ENCODE measurements at regions not wholly inside any gene's neighbourhood (a gene's known extent, or its start where the extent isn't known, plus 50 kb on each side); places are given as distances from the start of the nearest gene placed in this dataset.

- no peak overlapping the region for H3K27ac ChIP-seq (ENCODE audit: low read length)
- WGBS (ENCODE audit: insufficient coverage, insufficient read length), result no CpG with 5 or more reads among the region's 5 CpGs
- no peak for DNase-seq (ENCODE audit: low read depth, low spot score)
- H3K36me3 ChIP-seq (ENCODE audit: control insufficient read depth, insufficient read depth, low read length), result no peaks in the 10 kb centered on the region
- H3K27me3 ChIP-seq (ENCODE audit: control insufficient read depth, insufficient read depth, low read length), result no peaks in the 10 kb centered on the region
- peaks cover under 1% of the 10 kb centered on the region; the same call in 1 of the 2 replicates for H3K4me1 ChIP-seq (ENCODE audit: control insufficient read depth, insufficient read depth, low read length)
- no peaks in the 10 kb centered on the region for H3K9me3 ChIP-seq (ENCODE audit: control insufficient read depth, insufficient read depth, low read length)
- no peak overlapping the region for H3K4me3 ChIP-seq (ENCODE audit: low read length)
These were observed 439.1 kb upstream of the NOX3 start for GRCh38 chr6:155894758-155895157.

DNA sequence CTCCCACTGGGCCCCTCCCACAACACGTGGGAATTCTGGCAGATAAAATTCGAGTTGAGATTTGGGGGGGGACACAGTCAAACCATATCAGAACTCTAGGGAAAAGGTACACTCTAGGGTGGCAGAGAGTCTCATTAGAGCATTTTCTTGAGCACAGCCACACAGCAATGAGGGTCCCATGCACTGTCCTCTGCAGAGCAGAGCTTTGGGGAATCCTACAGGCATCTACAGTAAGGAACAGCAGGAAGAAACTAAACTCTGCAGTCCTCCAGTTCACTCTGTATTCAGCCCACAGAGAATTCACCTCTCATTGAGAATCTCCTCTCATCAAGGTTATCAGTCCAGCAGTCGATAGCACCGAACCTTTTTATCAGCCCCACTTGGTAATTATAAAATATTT, 438.6 kb upstream of the NOX3 start:
- Histone ChIP-seq H3K4me1 (ENCODE audit: control insufficient read depth, insufficient read depth, low read length) (peaks cover 2% of the 10 kb centered on the region; the same call in 1 of the 2 replicates), H3K27ac (ENCODE audit: low read length) (no peak overlapping the region), H3K9me3 (ENCODE audit: control insufficient read depth, insufficient read depth, low read length) (no peaks in the 10 kb centered on the region), H3K4me3 (ENCODE audit: low read length) (no peak overlapping the region), H3K27me3 (ENCODE audit: control insufficient read depth, insufficient read depth, low read length) (no peaks in the 10 kb centered on the region), H3K36me3 (ENCODE audit: control insufficient read depth, insufficient read depth, low read length) (no peaks in the 10 kb centered on the region)
- DNase-seq (ENCODE audit: low read depth, low spot score), result no peak
- no CpG with 5 or more reads among the region's 4 CpGs for WGBS (ENCODE audit: insufficient coverage, insufficient read length)

DNA sequence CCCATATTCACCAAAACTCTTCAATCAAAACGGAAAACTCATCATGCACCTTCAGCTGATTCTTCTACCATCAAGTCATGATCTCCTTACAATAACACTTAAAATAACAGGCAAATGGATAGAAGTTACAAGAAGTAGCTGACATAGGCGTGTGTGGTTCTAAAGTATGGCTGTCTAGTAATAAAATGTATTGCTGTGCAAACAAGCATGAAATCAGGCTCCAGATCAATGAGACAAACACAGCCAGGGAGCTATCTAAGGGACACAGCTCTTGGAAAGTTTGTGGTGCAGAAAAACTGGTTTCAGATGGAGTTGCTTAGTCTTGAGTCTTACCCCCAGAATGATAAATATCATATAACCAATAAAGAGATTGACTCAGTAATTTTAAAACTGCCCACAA, 434.8 kb upstream of the NOX3 start:
- Histone ChIP-seq H3K4me1 (ENCODE audit: control insufficient read depth, insufficient read depth, low read length) (peaks cover 2% of the 10 kb centered on the region; the same call in 1 of the 2 replicates), H3K36me3 (ENCODE audit: control insufficient read depth, insufficient read depth, low read length) (no peaks in the 10 kb centered on the region), H3K4me3 (ENCODE audit: low read length) (no peak overlapping the region), H3K9me3 (ENCODE audit: control insufficient read depth, insufficient read depth, low read length) (no peaks in the 10 kb centered on the region), H3K27me3 (ENCODE audit: control insufficient read depth, insufficient read depth, low read length) (no peaks in the 10 kb centered on the region), H3K27ac (ENCODE audit: low read length) (no peak overlapping the region)
- no peak for DNase-seq (ENCODE audit: low read depth, low spot score)
- no CpG with 5 or more reads among the region's 2 CpGs for WGBS (ENCODE audit: insufficient coverage, insufficient read length)

DNA sequence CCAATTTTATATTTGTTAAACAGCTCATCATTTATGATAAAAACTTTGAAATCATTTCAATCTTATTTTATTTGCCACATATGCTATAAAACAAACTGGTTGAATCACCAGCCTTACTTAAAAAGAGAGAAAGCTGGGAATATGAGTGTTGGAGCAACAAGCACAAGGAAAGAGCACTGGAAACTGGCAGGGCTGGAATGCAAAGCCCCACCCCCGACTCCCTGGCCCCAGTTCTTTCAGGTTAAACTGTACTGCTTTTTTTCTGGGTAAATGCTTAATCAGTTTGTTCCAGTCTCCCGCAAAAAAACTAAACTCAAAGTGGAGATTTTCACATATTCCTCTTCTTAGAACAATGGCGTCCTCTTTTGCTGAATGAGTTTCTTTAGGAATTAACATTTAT, 433.8 kb upstream of the NOX3 start:
- no peak overlapping the region for H3K27ac ChIP-seq (ENCODE audit: low read length)
- no CpG with 5 or more reads among the region's 3 CpGs for WGBS (ENCODE audit: insufficient coverage, insufficient read length)
- peaks cover 2% of the 10 kb centered on the region; the same call in 1 of the 2 replicates for H3K4me1 ChIP-seq (ENCODE audit: control insufficient read depth, insufficient read depth, low read length)
- H3K4me3 ChIP-seq (ENCODE audit: low read length), result no peak overlapping the region
- no peak for DNase-seq (ENCODE audit: low read depth, low spot score)
- H3K36me3 ChIP-seq (ENCODE audit: control insufficient read depth, insufficient read depth, low read length), result no peaks in the 10 kb centered on the region
- H3K9me3 ChIP-seq (ENCODE audit: control insufficient read depth, insufficient read depth, low read length), result no peaks in the 10 kb centered on the region
- no peaks in the 10 kb centered on the region for H3K27me3 ChIP-seq (ENCODE audit: control insufficient read depth, insufficient read depth, low read length)

DNA sequence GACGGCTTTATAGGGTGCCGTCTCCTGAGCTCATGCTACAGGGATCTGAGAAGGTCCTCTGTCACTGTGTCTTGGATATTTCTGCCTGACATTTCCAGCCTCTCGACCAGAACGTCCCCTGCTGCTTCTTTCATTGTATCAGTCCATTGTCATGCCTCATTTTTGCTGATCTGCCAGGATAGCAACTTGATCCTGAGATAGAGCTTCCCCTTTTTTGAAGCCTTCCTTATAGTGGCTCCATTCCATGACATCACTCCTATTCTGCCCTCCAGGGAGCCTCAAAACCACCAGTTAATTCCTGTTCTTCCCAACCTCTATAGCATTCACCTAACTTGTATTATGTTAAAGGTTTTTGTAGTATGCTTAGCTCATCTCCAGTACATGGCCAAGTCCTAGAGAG, 431.8 kb upstream of the NOX3 start:
- Histone ChIP-seq H3K4me3 (ENCODE audit: low read length) (no peak overlapping the region), H3K27ac (ENCODE audit: low read length) (no peak overlapping the region), H3K4me1 (ENCODE audit: control insufficient read depth, insufficient read depth, low read length) (peaks cover 2% of the 10 kb centered on the region; the same call in 1 of the 2 replicates), H3K27me3 (ENCODE audit: control insufficient read depth, insufficient read depth, low read length) (no peaks in the 10 kb centered on the region), H3K9me3 (ENCODE audit: control insufficient read depth, insufficient read depth, low read length) (no peaks in the 10 kb centered on the region), H3K36me3 (ENCODE audit: control insufficient read depth, insufficient read depth, low read length) (no peaks in the 10 kb centered on the region)
- WGBS (ENCODE audit: insufficient coverage, insufficient read length), result no CpG with 5 or more reads among the region's 4 CpGs
- DNase-seq (ENCODE audit: low read depth, low spot score), result no peak

DNA sequence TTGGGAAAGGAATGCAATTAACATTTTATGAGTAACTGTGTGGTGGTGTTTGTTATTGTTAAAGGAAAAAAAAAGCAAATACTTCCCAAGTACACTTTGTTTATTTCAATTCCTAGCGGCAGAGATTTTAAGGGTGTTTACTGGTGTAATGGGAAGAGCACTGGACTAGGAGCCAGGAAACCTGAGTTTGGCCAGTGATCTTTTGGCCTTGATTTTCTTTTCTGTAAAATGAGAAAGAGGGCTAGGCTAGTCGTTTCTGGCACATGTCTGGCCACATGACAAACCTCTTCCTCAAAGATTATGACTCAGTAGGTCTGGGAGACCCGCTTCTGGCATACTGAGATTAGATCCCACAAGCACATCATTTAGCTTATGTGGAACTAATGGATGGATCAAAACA, 428.1 kb upstream of the NOX3 start:
- no peak for DNase-seq (ENCODE audit: low read depth, low spot score)
- Histone ChIP-seq H3K9me3 (ENCODE audit: control insufficient read depth, insufficient read depth, low read length) (no peaks in the 10 kb centered on the region), H3K4me1 (ENCODE audit: control insufficient read depth, insufficient read depth, low read length) (no peaks in the 10 kb centered on the region), H3K27ac (ENCODE audit: low read length) (no peak overlapping the region), H3K36me3 (ENCODE audit: control insufficient read depth, insufficient read depth, low read length) (no peaks in the 10 kb centered on the region), H3K27me3 (ENCODE audit: control insufficient read depth, insufficient read depth, low read length) (no peaks in the 10 kb centered on the region), H3K4me3 (ENCODE audit: low read length) (no peak overlapping the region)
- no CpG with 5 or more reads among the region's 3 CpGs for WGBS (ENCODE audit: insufficient coverage, insufficient read length)

DNA sequence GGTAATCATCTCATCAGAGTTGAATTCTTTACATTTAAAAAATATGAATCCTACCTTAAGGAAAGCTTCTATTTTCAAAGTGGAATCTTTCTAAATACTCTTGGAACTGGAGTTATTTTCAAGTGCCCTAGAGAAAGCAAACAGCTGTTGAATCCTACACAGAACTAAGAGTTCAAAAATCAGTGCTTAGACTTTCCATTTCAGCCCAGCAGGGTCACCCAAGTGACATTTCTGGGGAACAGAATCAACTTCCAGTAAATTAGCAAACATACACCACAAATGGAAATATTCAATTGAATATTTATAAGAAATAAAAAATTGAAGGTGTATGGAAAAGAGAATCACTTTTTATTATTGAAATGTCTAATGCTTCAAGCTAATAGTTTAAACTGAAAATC, 427.7 kb upstream of the NOX3 start:
- H3K4me1 ChIP-seq (ENCODE audit: control insufficient read depth, insufficient read depth, low read length), result no peaks in the 10 kb centered on the region
- H3K4me3 ChIP-seq (ENCODE audit: low read length), result no peak overlapping the region
- H3K27me3 ChIP-seq (ENCODE audit: control insufficient read depth, insufficient read depth, low read length), result no peaks in the 10 kb centered on the region
- H3K36me3 ChIP-seq (ENCODE audit: control insufficient read depth, insufficient read depth, low read length), result no peaks in the 10 kb centered on the region
- no peaks in the 10 kb centered on the region for H3K9me3 ChIP-seq (ENCODE audit: control insufficient read depth, insufficient read depth, low read length)
- no peak for DNase-seq (ENCODE audit: low read depth, low spot score)
- H3K27ac ChIP-seq (ENCODE audit: low read length), result no peak overlapping the region

DNA sequence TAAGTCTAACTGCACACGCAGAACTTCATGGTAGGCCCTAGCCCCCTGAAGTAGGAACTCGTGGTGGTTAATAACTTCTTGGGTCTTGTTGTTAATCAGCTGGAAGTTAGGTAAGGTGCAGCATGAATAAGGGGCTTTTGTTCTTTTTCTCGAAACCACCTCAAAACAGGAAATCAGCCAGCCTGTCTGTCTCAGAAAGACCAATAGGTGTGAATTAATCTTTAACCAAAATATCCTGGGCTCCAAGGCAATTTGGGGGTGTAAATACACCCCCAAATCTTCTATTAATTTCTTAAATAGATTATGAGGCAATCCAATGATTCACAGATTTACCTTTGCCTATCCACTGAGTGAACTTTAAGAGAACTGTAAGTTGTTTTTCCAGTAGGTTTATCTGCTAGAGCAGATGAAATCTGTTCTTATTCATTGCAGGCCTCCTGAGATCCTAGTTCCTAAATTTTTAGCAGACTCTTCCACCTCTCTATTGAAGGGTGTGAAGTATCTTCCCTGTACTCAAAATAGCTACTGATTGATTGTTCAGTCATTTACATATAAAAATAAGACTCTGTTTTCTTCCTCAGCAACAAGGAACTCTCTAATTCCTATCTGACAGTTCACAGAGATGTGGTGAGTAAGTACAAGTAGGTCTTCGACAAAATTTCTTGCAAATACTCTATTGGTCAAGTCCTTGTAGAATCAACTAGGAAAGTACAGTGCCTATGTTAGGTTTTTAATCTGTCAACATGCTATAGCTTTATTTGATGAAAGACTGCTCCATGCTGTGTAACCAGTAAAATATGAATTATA, 427.1 kb upstream of the NOX3 start:
- Histone ChIP-seq H3K36me3 (ENCODE audit: control insufficient read depth, insufficient read depth, low read length) (no peaks in the 10 kb centered on the region), H3K27ac (ENCODE audit: low read length) (no peak overlapping the region), H3K27me3 (ENCODE audit: control insufficient read depth, insufficient read depth, low read length) (no peaks in the 10 kb centered on the region), H3K9me3 (ENCODE audit: control insufficient read depth, insufficient read depth, low read length) (no peaks in the 10 kb centered on the region), H3K4me1 (ENCODE audit: control insufficient read depth, insufficient read depth, low read length) (no peaks in the 10 kb centered on the region), H3K4me3 (ENCODE audit: low read length) (no peak overlapping the region)
- no peak for DNase-seq (ENCODE audit: low read depth, low spot score)
- WGBS (ENCODE audit: insufficient coverage, insufficient read length), result no CpG with 5 or more reads among the region's 4 CpGs

DNA sequence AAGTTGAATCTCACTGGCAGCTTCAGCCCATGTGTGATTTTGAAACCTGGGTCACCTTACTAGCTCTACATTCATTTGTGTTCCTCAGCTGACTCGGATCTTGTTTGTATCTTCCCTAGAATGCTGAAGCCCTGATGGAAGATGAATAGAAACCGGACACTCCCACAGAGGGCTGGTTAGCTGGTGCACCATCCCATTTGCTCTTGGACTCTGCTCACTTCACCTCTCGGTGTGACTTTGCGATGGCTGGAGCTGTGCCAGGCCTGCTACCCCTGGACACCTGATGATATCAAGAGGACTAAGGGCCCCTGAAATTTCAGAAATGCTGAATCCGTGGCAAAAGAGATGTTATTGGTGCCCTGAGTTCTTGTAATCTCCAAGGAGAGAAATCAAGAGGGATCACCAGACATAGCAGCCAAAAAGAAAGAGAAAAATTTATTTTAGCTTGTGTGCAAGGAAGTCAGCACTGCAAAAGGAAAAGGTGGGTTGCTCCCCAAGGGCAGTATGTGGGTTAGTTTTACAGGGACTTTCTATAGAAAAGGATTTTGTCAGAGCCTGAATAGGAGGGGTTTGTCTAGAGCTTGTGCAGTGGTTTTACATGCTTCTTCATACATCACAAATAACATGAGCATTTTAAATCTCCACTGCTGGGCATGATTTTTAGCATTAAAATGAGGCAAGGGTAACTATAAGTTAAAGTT, 426.3 kb upstream of the NOX3 start:
- WGBS (ENCODE audit: insufficient coverage, insufficient read length), result no CpG with 5 or more reads among the region's 5 CpGs
- no peak for DNase-seq (ENCODE audit: low read depth, low spot score)
- H3K27ac ChIP-seq (ENCODE audit: low read length), result no peak overlapping the region

GRCh38 chr6:155880900-155881299, 425.3 kb upstream of the NOX3 start:
- H3K4me3 ChIP-seq (ENCODE audit: low read length), result no peak overlapping the region
- no peaks in the 10 kb centered on the region for H3K36me3 ChIP-seq (ENCODE audit: control insufficient read depth, insufficient read depth, low read length)
- no CpG with 5 or more reads among the region's 3 CpGs for WGBS (ENCODE audit: insufficient coverage, insufficient read length)
- DNase-seq (ENCODE audit: low read depth, low spot score), result no peak
- H3K27me3 ChIP-seq (ENCODE audit: control insufficient read depth, insufficient read depth, low read length), result no peaks in the 10 kb centered on the region
- H3K27ac ChIP-seq (ENCODE audit: low read length), result no peak overlapping the region
- H3K9me3 ChIP-seq (ENCODE audit: control insufficient read depth, insufficient read depth, low read length), result no peaks in the 10 kb centered on the region
- H3K4me1 ChIP-seq (ENCODE audit: control insufficient read depth, insufficient read depth, low read length), result no peaks in the 10 kb centered on the region

More for the DNA sequence above, 426.3 kb upstream of the NOX3 start:
- Histone ChIP-seq H3K36me3 (ENCODE audit: control insufficient read depth, insufficient read depth, low read length) (no peaks in the 10 kb centered on the region), H3K4me1 (ENCODE audit: control insufficient read depth, insufficient read depth, low read length) (no peaks in the 10 kb centered on the region), H3K4me3 (ENCODE audit: low read length) (no peak overlapping the region), H3K27me3 (ENCODE audit: control insufficient read depth, insufficient read depth, low read length) (no peaks in the 10 kb centered on the region), H3K9me3 (ENCODE audit: control insufficient read depth, insufficient read depth, low read length) (no peaks in the 10 kb centered on the region)
